H1 (cell line): ENCODE measurements at regions not wholly inside any gene's neighbourhood (a gene's known extent, or its start where the extent isn't known, plus 50 kb on each side); places are given as distances from the start of the nearest gene placed in this dataset.

Experiments used
- CTCF ChIA-PET: fragments of 300-600 bp; sonication (Branson Sonifier 250); formaldehyde crosslinking; loops from one replicate; lab custom pipeline; 2021; ENCODE audit not compliant: partially characterized antibody; lab: Charles Lee
- POLR2A ChIA-PET: fragments of 300-600 bp; sonication (Branson Sonifier 250); formaldehyde crosslinking; loops from one replicate; lab custom pipeline; 2021; ENCODE audit warnings: inconsistent platforms; ENCODE audit not compliant: partially characterized antibody; lab: Charles Lee
- DNase-seq, 2 experiments: peaks; one replicate each; pipeline versions ENCODE4 v3.0.0 to v3.0.0-alpha.2; 2010 to 2022; ENCODE audit warnings: low spot score in 2 of 2, low read depth in 1 of 2, mixed read lengths in 1 of 2
- FAIRE-seq: peaks from 2 replicates; lab custom pipeline; 2011; peaks lifted over from hg19 to GRCh38; lab: Jason Lieb, UNC
- H2AFZ ChIP-seq: 2 replicates; pipeline ENCODE4 v1.8.1; 2012; ENCODE audit warnings: low read length, inconsistent platforms
- H2AK5ac ChIP-seq: 2 replicates; pipeline ENCODE4 v1.6.1; 2013; ENCODE audit warnings: low read depth, low read length
- H2BK120ac ChIP-seq: replicated peaks from 2 replicates; pipeline ENCODE3; 2013; ENCODE audit warnings: low read depth, low read length, inconsistent platforms
- H2BK12ac ChIP-seq: 2 replicates; pipeline ENCODE4 v1.6.1; 2013; ENCODE audit warnings: low read depth, low read length
- H2BK15ac ChIP-seq: 2 replicates; pipeline ENCODE4 v1.6.1; 2013; ENCODE audit warnings: low read length
- H2BK20ac ChIP-seq: 2 replicates; pipeline ENCODE4 v1.6.1; 2013; ENCODE audit warnings: low read length
- H2BK5ac ChIP-seq: 2 replicates; pipeline ENCODE4 v1.6.1; 2013; ENCODE audit warnings: low read depth, low read length
- H3K14ac ChIP-seq: 2 replicates; pipeline ENCODE4 v1.6.1; 2013; ENCODE audit warnings: inconsistent platforms; ENCODE audit not compliant: insufficient read length
- H3K18ac ChIP-seq: 2 replicates; pipeline ENCODE4 v1.6.1; 2013; ENCODE audit warnings: low read length; ENCODE audit errors: extremely low read depth
- H3K23ac ChIP-seq: 2 replicates; pipeline ENCODE4 v1.6.1; 2013; ENCODE audit warnings: inconsistent platforms; ENCODE audit not compliant: insufficient read length
- H3K23me2 ChIP-seq: 2 replicates; pipeline ENCODE4 v1.6.1; 2013; ENCODE audit warnings: low read depth, low read length
- H3K27ac ChIP-seq: 2 replicates; pipeline ENCODE4 v1.6.1; 2011; ENCODE audit warnings: low read depth, low read length, inconsistent platforms
- H3K27me3 ChIP-seq, 4 experiments: replicated peaks in 1 of 4; 1 replicate in 1 of 4; 2 replicates in 3 of 4; pipeline versions ENCODE4 v1.6.1 to v1.8.1; 2011 to 2013; ENCODE audit warnings: low read length in 3 of 4, mild to moderate bottlenecking in 3 of 4, inconsistent platforms in 2 of 4, mixed read lengths in 2 of 4, moderate library complexity in 1 of 4; ENCODE audit not compliant: control insufficient read depth in 3 of 4, insufficient read depth in 3 of 4; ENCODE audit errors: extremely low read depth in 1 of 4
- H3K36me3 ChIP-seq, 4 experiments: 2 replicates each; pipeline versions ENCODE4 v1.6.1 to v1.8.1; 2011 to 2013; ENCODE audit warnings: mild to moderate bottlenecking in 4 of 4, low read length in 3 of 4, moderate library complexity in 2 of 4, control low read depth in 1 of 4, inconsistent platforms in 1 of 4; ENCODE audit not compliant: insufficient read depth in 4 of 4, control insufficient read depth in 2 of 4
- H3K4ac ChIP-seq: replicated peaks from 2 replicates; pipeline ENCODE3; 2013; ENCODE audit warnings: low read length, low read depth, mixed read lengths, inconsistent platforms; ENCODE audit not compliant: insufficient read length
- H3K4me1 ChIP-seq, 4 experiments: replicated peaks in 1 of 4; 1 replicate in 1 of 4; 2 replicates in 3 of 4; pipeline versions ENCODE4 v1.6.1 to v1.8.1; 2011 to 2013; ENCODE audit warnings: low read length in 3 of 4, inconsistent platforms in 2 of 4, mixed read lengths in 1 of 4; ENCODE audit not compliant: insufficient read depth in 4 of 4, control insufficient read depth in 3 of 4
- H3K4me2 ChIP-seq, 2 experiments: 2 replicates each; pipeline versions ENCODE4 v1.6.1 to v1.8.1; 2011 to 2013; ENCODE audit warnings: low read depth in 2 of 2, low read length in 2 of 2, control low read depth in 1 of 2, inconsistent platforms in 1 of 2, mild to moderate bottlenecking in 1 of 2; ENCODE audit not compliant: insufficient read depth in 1 of 2
- H3K4me3 ChIP-seq, 4 experiments: fragments of 200-600, 300-600 bp in 1 of 4; sonication (generic), shearing (Covaris generic), sonication (Bioruptor Twin) in 1 of 4; 2 replicates each; pipeline versions ENCODE4 v1.5.1 to v1.8.1; 2011 to 2016; ENCODE audit warnings: low read length in 4 of 4, low read depth in 3 of 4, control low read depth in 2 of 4, inconsistent platforms in 2 of 4, mild to moderate bottlenecking in 2 of 4, mixed read lengths in 1 of 4, moderate library complexity in 1 of 4; ENCODE audit not compliant: insufficient read depth in 2 of 4; ENCODE audit errors: extremely low read depth in 1 of 4
- H3K56ac ChIP-seq: replicated peaks from 2 replicates; pipeline ENCODE3; 2013; ENCODE audit warnings: low read depth, mild to moderate bottlenecking, mixed read lengths, low read length, inconsistent platforms; ENCODE audit not compliant: insufficient read length
- H3K79me1 ChIP-seq: 2 replicates; pipeline ENCODE4 v1.6.1; 2013; ENCODE audit warnings: low read depth, low read length, control low read depth
- H3K79me2 ChIP-seq, 2 experiments: 2 replicates each; pipeline versions ENCODE4 v1.6.1 to v1.8.1; 2012 to 2013; ENCODE audit warnings: low read length in 2 of 2, mild to moderate bottlenecking in 2 of 2, inconsistent platforms in 1 of 2; ENCODE audit not compliant: insufficient read depth in 2 of 2, control insufficient read depth in 1 of 2
- H3K9ac ChIP-seq, 4 experiments: replicated peaks in 1 of 4; 1 replicate in 1 of 4; 2 replicates in 3 of 4; pipeline versions ENCODE4 v1.6.1 to v1.8.1; 2011 to 2013; ENCODE audit warnings: low read depth in 3 of 4, low read length in 3 of 4, control low read depth in 2 of 4, mild to moderate bottlenecking in 2 of 4, moderate library complexity in 2 of 4, inconsistent platforms in 1 of 4; ENCODE audit errors: extremely low read depth in 1 of 4
- H3K9me3 ChIP-seq, 2 experiments: 2 replicates each; pipeline versions ENCODE4 v1.6.1 to v1.8.1; 2012 to 2013; ENCODE audit warnings: mild to moderate bottlenecking in 2 of 2, moderate library complexity in 2 of 2, control low read depth in 1 of 2, inconsistent platforms in 1 of 2, low read depth in 1 of 2, low read length in 1 of 2, mixed read lengths in 1 of 2; ENCODE audit not compliant: insufficient read depth in 2 of 2
- H4K20me1 ChIP-seq, 2 experiments: replicated peaks in 1 of 2; 2 replicates each; pipeline versions ENCODE3 to v1.8.1; 2011 to 2013; ENCODE audit warnings: inconsistent platforms in 2 of 2, low read length in 2 of 2, mild to moderate bottlenecking in 1 of 2; ENCODE audit not compliant: insufficient read depth in 2 of 2, control insufficient read depth in 1 of 2
- H4K5ac ChIP-seq: 2 replicates; pipeline ENCODE4 v1.6.1; 2013; ENCODE audit warnings: low read length, low read depth, mixed read lengths, inconsistent platforms; ENCODE audit not compliant: insufficient read length
- H4K8ac ChIP-seq: 2 replicates; pipeline ENCODE4 v1.8.0; 2013; ENCODE audit warnings: mild to moderate bottlenecking, moderate library complexity, low read length, inconsistent platforms; ENCODE audit not compliant: insufficient read depth; ENCODE audit errors: extremely low read depth
- H4K91ac ChIP-seq: replicated peaks from 2 replicates; pipeline ENCODE3; 2013; ENCODE audit warnings: low read length, mixed read lengths, inconsistent platforms; ENCODE audit not compliant: insufficient read length
- BRCA1 ChIP-seq: IDR thresholded peaks from 2 replicates; pipeline ENCODE4 v1.6.1; 2012; ENCODE audit warnings: low read depth, low read length, improper control_type of control experiment
- CBX8 ChIP-seq: fragments of 300-800, 300-1000 bp; sonication (generic); IDR thresholded peaks from 2 replicates; pipeline ENCODE4 v1.7.1; 2016; ENCODE audit warnings: low read depth, low read length, borderline replicate concordance
- EGR1 ChIP-seq: IDR thresholded peaks from 2 replicates; pipeline ENCODE4 v1.6.1; 2011; ENCODE audit warnings: low read depth, low read length, borderline replicate concordance
- FOSL1 ChIP-seq: IDR thresholded peaks from 2 replicates; pipeline ENCODE4 v1.6.1; 2011; ENCODE audit warnings: mild to moderate bottlenecking, low read depth, low read length, moderate library complexity; ENCODE audit not compliant: insufficient read depth
- GTF2F1 ChIP-seq: IDR thresholded peaks from 2 replicates; pipeline ENCODE4 v1.6.1; 2012; ENCODE audit warnings: low read depth, low read length, improper control_type of control experiment, borderline replicate concordance
- JUND ChIP-seq: IDR thresholded peaks from 2 replicates; pipeline ENCODE4 v1.6.1; 2011; ENCODE audit warnings: mild to moderate bottlenecking, improper control_type of control experiment, low read length
- KDM1A ChIP-seq: fragments of 200-600, 300-600 bp; sonication (generic); IDR thresholded peaks from 2 replicates; pipeline ENCODE4 v1.7.1; 2016; ENCODE audit warnings: mild to moderate bottlenecking, low read length, borderline replicate concordance
- NANOG ChIP-seq: IDR thresholded peaks from 2 replicates; pipeline ENCODE4 v1.6.1; 2011; ENCODE audit warnings: low read length, low read depth, mild to moderate bottlenecking, inconsistent platforms; ENCODE audit not compliant: insufficient read depth, poor library complexity, severe bottlenecking
- RBBP5 ChIP-seq: IDR thresholded peaks from 2 replicates; pipeline ENCODE4 v1.7.1; 2012; ENCODE audit warnings: low read depth, mild to moderate bottlenecking, inconsistent platforms, low read length, moderate library complexity, borderline replicate concordance
- RNF2 ChIP-seq: fragments of 200-900, 300-1000 bp; sonication (generic); IDR thresholded peaks from 2 replicates; pipeline ENCODE4 v1.7.1; 2016; ENCODE audit warnings: borderline replicate concordance, low read depth, mild to moderate bottlenecking, antibody characterized with exemption, low read length; ENCODE audit not compliant: poor library complexity, severe bottlenecking; ENCODE audit errors: missing control alignments
- TAF1 ChIP-seq: IDR thresholded peaks from 2 replicates; pipeline ENCODE4 v1.6.1; 2011; ENCODE audit warnings: mild to moderate bottlenecking, low read depth, low read length
- YY1 ChIP-seq: IDR thresholded peaks from 2 replicates; pipeline ENCODE4 v1.6.1; 2011; ENCODE audit warnings: low read depth, mild to moderate bottlenecking, low read length
- WGBS, 2 experiments: shearing (Covaris generic) in 1 of 2; methylation state at CpG; one replicate each; pipeline versions ENCODE4 v1.1.6 to v1.1.7; 2013 to 2015; ENCODE audit warnings: low lambda C conversion rate in 2 of 2, mixed read lengths in 2 of 2, inconsistent platforms in 1 of 2, low coverage in 1 of 2, missing lambda C conversion rate in 1 of 2; ENCODE audit not compliant: insufficient replicate concordance in 2 of 2, insufficient coverage in 1 of 2, insufficient read length in 1 of 2; ENCODE audit errors: extremely low coverage in 1 of 2, missing lambda C conversion rate in 1 of 2; 5-methylcytosine and 5-hydroxymethylcytosine counted together
- TF ChIP-seq, protein P1 (sequence below): IDR thresholded peaks from 2 replicates; pipeline ENCODE4 v1.6.1; 2012; ENCODE audit warnings: inconsistent platforms

GRCh38 chr14:97633131-97633738 lies 836.1 kb downstream of the VRK1 start:
- no peak overlapping the region for H2AK5ac ChIP-seq
- FAIRE-seq (no peak), DNase-seq (no peak)
- no peak overlapping the region for H3K14ac ChIP-seq
- H2BK120ac ChIP-seq: no peak overlapping the region
- H3K18ac ChIP-seq: no peak overlapping the region
- H3K9me3 ChIP-seq: no peaks in the 10 kb centered on the region
- no peaks in the 10 kb centered on the region for H3K79me1 ChIP-seq
- H3K27me3 ChIP-seq: no peaks in the 10 kb centered on the region
- 89% methylated on average over 4 of the region's 4 CpGs; no CpG with 5 or more reads in 1 of the 2 experiments for WGBS, 2 experiments
- H2BK15ac ChIP-seq: no peak overlapping the region
- H3K9ac ChIP-seq: no peak overlapping the region
- H3K23ac ChIP-seq: no peak overlapping the region
- no peak overlapping the region for H4K8ac ChIP-seq
- H2BK12ac ChIP-seq: no peak overlapping the region
- H2BK5ac ChIP-seq: no peak overlapping the region; the same call in 1 of the 2 replicates
- no peak overlapping the region for H4K91ac ChIP-seq
- no peak overlapping the region for H2BK20ac ChIP-seq
- H3K4me2 ChIP-seq: no peak overlapping the region
- no peaks in the 10 kb centered on the region for H3K36me3 ChIP-seq
- TF ChIP-seq FOSL1 (no peak), TAF1 (no peak), CBX8 (no peak), EGR1 (no peak), RBBP5 (no peak), NANOG (no peak), GTF2F1 (no peak), BRCA1 (no peak), KDM1A (no peak), RNF2 (no peak), JUND (no peak), YY1 (no peak)
- TF ChIP-seq, protein P1, sequence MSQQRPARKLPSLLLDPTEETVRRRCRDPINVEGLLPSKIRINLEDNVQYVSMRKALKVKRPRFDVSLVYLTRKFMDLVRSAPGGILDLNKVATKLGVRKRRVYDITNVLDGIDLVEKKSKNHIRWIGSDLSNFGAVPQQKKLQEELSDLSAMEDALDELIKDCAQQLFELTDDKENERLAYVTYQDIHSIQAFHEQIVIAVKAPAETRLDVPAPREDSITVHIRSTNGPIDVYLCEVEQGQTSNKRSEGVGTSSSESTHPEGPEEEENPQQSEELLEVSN: no peak
- POLR2A ChIA-PET: interaction anchor here (1.0 kb wide), 1 partner anchor 11 kb away, joined by 3 read pairs; no protein-coding TSS in a partner anchor
- H3K4me1 ChIP-seq: peaks cover 0 to 26% (median 21%) of the 10 kb centered on the region in 4 experiments; a peak in 4 of 7 replicates
- no peaks in the 10 kb centered on the region for H3K79me2 ChIP-seq
- no peak overlapping the region for H2AFZ ChIP-seq
- no peak overlapping the region for H4K5ac ChIP-seq
- no peak overlapping the region for H3K27ac ChIP-seq
- H4K20me1 ChIP-seq: no peaks in the 10 kb centered on the region
- no peaks in the 10 kb centered on the region for H3K23me2 ChIP-seq
- no peak overlapping the region for H3K4me3 ChIP-seq
- no peak overlapping the region for H3K4ac ChIP-seq
- H3K56ac ChIP-seq: no peak overlapping the region
- CTCF ChIA-PET: interaction anchor here (0.8 kb wide), 1 partner anchor 21 kb away, joined by 3 read pairs; no protein-coding TSS in a partner anchor
